ENCODE measurements at regions not wholly inside any gene's neighbourhood (a gene's known extent, or its start where the extent isn't known, plus 50 kb on each side); places are given as distances from the start of the nearest gene placed in this dataset.

DNA sequence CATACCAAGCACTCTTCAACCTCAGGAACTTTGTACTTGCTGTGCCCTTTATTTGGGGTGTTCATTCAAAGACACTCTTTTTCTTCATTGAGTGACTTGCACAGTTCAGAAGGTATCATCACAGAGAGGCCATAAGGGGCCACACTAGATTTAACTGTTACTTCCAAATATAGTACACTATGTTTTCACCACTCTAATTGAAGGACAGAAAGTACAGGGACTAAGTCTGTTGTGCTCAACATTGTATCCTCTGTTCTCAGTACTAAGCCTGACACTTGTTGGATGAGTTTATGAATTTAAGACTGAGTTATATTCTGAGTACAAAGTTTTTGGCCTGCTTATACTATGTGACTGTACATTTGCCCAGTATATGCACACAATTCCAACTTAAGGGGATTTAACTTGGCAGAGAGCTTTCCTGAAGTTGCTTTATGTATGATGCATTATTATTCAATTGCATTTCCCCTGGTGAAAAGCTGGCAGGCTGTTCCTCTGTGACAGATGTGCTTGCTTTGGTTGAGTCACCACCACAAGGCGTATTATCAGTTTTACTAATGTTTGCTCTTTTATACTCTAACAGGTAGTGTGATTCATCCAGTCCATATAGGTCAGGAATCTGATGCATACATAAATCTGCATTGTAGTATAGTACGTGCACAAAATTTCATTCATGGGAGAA is 714.8 kb downstream of the TLR4 start:
- DNase-seq (ENCODE audit: low read depth): no peak

DNA sequence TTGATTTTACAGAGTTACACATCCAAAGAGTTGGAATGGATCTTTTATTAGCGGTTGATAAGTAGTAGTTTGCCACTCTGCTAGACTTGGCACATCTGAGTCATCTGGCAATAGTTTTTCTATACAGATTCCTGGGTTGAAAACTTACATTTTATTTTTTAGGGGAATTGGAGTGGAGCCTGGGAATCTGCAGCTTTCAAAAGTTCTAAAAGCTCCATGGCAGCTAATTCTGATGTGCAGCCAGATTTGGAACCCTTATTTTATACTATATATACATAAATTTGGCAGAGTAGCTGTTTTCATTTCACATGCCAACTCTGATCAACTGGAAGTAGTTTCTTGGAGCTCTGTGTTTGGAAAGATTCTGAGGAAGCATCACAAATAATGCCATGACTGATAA is 715.5 kb downstream of the TLR4 start:
- no peak for DNase-seq (ENCODE audit: low read depth)

DNA sequence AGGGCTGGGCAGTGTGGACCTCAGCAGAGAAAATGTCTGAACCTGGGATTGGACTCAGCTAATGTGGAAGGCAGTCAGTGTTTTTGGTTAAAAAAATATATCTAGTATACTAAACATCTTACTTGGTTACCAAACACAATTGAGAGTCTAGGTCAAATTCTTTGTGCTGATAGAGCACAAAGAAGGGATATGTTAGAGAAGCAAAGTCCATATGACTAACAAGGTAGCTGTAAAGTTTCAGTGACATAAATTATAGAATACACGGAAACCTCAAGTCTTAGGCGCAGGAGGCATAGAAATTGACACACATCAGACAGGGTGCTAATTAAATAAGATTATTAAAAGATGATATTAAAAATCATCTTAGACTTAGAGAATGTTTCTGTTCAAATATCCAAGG is 718.3 kb downstream of the TLR4 start:
- DNase-seq (ENCODE audit: low read depth): no peak

DNA sequence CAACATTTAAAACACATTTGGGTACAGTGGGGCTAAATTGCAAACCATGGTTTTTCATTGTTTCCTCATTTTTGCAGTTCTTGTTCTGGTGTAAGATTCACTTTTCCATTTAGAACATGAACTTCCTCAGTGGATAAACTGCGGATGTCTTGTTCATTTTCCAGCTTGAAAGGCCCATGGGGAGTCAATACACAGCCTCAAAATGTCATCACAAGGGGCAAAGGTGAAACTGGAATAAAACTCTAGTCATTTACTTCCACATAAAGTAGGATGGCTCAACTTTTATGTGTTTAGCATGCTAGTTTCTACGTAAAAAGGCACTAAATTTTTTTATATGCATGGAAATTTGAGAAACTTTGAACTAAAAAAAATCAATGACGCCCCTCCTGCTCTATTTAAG is 718.8 kb downstream of the TLR4 start:
- no peak for DNase-seq (ENCODE audit: low read depth)

DNA sequence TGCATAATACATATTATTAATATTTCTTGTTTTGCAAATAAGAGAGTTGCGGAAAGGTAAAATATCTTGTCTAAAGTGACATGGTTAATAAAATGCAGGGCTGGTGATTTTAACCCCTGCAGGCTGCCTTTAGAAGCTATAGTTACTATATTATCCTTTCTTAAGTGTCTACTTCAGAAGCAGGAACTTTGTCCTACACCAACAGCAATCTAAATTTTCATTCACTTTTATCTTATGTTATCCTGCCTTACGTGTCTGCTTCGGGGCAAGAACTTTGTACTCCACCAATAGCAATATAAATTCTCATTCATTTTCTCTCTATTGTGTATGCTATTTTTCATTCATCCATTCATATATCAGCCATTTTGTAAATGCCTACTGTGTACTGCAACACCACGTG is 719.5 kb downstream of the TLR4 start:
- no peak for DNase-seq (ENCODE audit: low read depth)

DNA sequence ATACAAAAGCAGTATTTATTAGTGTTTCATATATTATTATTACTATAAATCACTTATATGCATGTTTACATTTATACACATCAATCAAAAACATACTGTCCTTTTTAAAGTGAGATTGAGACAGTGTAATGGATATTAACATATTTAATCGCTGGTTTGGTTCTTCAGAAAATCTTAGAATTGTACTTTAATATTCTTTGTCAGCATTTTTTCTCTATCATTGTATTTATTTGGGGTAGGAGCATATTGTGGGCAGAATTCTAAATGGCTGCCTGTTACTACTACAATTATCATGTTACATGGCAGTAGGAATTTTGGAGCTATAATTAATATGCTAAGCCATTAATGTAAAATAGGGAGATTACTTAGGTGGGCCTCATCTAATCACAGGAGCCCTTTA is 722.6 kb downstream of the TLR4 start:
- DNase-seq (ENCODE audit: low read depth): no peak

DNA sequence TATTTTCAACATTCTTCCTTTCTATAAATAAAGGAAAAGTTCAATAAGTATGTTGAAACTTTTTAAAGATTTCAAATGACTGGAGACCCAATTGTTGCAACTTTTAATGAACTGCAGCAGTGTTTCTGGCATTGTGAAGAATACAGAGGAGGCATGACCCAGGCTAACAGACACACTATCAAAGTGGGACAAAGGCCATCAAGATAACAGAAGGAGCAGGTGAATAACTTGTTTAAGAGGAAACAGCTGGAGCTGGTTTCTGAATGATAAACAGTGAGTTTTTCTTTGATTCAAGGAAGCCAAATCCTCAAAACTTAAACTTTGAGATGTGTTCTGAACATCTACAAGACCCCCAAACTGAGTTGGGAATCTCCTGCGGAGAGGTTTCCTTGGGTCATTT is 734.6 kb downstream of the TLR4 start:
- no peak for DNase-seq (ENCODE audit: low read depth)

DNA sequence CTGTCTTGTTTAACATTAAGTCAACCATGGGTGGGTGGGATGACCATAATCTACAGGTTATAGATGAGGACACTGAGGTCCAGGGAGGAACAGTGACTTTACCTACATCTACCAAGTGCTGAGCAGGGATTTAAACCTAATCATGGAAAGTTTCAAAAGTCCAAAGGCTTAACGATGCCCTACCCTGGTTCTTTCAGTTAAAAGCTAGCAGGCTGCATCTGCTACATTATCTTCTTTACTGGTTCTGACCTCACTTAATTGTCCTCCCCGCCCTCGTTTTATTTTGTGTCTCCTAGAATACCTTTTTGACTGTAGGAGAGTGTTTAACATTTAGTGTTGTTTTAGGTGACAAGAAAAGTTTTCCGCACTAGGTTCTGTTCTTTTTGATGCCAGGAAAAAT is 735.2 kb downstream of the TLR4 start:
- DNase-seq (ENCODE audit: low read depth): no peak

DNA sequence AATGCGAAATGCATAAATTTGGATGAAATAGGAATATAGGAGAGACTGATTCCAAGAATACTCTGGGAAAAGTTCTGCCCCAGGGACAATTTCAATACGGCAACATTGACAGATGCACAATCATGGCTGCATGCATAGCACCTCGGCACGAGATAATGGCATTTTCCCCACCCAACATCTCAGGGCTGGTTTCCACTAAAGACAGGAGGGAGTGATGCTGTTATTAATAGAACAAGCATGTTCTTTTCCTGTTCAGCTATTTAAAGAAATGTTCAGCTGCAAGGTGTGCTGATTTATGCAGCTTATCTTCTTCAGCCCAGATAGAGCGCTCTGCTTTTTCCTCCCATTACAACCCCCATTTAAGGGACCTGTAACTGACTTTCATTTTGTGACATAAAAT is 740.2 kb downstream of the TLR4 start:
- no peak for DNase-seq (ENCODE audit: low read depth)

DNA sequence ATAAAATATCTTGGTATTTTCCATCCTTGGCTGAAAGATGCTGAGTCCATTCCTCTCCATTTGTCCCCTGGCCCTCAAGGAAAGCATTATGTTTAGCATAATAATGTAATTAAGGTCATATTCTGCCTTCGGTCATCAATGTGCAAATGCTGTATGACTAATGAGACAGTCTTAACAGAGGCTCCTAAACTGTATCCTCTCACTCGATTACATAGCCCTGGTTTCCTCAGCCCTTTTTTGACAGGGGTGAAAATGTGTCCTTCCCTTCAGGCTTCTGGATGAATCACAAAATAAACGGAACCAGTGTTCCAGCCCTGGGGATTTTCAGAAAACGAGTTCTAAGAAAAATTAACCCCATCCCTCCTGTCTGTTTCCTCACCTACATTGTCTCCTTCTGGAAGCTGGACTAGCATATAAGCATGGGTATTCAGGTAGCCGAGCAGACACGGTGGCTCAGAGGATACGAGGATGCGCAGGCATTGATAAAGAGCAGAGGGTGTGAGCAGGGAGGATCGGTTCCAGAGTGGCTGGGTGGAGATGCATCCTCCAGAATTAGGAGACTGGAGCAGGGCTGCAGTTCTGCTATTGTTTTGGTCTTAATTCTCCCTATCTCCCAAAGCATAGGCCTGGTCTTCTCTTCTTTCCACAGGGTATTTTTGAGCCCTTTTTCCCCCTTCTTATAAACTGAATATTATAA is 742.9 kb downstream of the TLR4 start:
- no peak for DNase-seq (ENCODE audit: low read depth)

DNA sequence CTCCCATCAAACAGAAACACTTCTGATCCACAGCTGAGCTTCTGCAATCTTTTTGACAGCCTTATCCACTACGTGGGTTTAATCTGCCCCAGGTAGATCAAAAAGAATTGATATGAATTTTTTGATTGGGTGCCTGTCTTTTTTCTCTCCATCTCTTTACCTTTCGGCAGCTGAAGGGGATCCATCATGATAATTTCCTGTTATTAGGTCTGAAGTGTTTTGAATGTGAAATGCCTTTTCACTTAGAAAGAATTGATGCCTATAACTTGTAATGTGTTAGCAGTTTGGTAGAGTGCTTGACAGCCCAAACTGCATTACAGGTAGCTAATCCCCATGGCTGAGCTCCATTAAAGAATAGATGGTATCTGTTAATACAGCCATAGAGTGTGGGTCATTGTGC is 745.4 kb downstream of the TLR4 start:
- DNase-seq (ENCODE audit: low read depth): no peak

DNA sequence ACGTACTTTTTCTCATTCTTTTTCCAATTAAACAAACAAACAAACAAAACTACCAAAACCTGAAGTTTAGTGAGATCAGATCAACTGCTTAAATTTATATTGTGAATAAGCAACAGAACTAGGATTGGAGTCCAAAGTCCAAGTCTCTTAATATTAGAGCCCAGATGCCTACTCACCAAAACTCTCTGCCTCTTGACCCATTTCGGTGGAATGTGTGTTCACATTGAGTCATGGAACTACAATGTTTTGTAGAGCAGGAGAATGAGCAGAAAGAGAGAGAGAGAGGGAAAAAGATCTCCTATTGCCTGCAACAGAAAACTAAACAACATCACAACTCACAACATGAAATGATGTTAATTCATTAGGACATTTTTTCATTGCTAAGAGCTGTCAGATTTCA is 751.1 kb downstream of the TLR4 start:
- DNase-seq (ENCODE audit: low read depth): no peak

DNA sequence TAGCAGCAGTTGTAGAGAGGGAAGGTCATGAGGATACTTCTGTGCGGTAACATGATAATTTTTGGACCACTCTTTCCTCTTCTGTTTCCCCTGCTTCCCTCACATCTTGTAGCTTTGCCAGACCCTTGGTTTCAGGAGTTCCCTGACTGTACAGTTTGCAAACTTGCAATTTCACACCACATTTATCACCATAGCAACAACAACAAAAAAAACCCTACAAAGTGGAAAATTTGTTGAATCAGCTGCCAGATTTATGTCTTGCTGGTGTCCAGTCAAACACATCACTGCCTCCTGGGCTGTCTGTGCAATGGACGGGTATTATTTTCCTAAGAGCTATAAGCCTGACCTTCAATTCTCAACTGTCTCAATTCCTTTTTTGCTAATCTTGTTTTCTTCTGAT is 751.6 kb downstream of the TLR4 start:
- DNase-seq (ENCODE audit: low read depth): no peak

DNA sequence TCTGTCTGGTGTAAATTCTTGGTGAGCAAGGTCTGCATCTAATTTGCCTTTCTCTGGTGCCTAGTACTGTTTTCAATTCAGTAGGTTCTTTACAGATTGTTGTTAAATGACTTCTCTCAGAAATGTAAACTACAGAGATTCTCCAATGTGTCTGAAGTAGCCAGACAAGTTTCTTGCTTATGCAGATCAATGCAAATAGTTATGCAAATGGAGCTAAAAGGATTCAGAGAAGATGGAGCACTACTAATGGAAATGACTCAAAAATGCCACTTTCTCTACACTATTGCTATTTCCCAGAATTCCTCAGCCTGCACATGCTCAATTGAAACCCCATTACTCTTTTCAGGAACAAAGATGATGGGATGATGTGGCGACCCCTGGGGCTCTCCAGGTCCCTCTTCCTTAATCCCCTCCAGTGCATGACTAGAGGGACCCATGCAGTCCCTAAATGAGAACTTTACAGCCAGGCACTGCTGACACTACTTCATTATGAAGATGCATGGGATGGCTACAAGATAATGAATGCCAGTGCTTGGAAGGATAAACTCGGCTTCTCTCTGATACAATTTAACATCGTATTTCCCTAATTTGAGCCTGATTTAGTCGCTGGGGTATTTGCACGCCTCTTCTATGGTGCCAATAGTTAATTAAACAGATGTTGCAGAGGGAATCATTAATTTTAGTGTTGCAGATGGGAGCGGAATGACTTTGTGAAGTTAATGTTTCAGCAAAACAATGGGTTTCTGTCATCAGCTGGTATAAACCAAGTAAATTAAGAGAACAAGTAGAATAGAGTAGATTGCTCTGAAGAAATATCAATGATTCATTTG is 753.2 kb downstream of the TLR4 start:
- no peak for DNase-seq (ENCODE audit: low read depth)

DNA sequence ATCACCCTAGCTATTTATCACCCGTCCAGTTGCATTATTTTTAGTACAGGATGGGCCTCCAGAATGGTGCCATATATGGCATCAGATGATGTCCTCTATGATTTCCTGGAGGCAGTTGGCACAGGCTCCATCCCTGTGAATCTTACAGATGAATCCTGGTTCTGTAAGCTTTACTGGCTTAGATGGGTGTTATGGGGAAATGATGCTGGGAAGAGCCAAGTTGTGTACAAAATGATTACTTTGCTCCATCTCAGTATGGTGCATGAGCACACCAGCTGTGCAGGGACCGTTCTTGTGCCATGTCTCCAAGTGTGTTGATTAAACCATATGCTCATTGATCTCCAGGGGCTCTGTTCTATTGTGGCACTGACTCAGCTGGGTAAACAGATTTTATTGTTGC is 755.7 kb downstream of the TLR4 start:
- no peak for DNase-seq (ENCODE audit: low read depth)

DNA sequence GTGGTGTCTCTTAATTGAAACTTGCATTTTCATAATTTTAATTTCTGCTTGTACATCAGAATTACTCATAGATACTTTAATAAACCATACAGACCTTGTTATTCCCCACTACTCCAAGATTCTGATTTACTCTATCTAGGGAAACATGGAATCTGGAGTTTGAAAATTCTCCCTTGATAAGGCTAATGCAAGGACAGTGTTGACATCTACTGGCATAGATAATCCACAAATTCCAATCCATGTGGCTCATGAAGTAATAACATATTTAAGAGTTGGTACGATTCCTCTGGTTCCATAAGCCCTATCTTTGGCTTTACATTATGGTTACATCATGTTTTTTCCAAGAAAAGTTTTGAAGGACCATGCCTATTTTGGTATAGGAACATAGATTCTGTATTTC is 759.2 kb downstream of the TLR4 start:
- no peak for DNase-seq (ENCODE audit: low read depth)

DNA sequence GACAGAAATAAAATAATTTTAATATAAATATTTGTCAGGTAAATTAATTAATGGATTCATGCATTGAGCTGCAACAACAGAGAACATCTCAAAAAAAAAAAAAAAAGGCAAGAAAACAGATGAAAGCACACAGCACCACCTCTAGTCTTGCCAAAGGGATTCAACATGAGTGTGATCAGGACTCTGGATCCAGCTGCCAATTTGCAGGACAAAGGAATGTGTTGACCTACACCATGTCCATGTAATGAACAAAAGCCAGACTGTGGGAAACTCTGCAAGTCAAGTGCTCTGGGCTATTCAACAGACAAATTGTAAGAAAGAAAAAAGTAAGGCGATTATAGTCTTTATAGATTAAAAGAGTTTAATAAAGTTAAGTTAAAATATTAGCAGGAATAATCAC is 769.3 kb downstream of the TLR4 start:
- no peak for DNase-seq (ENCODE audit: low read depth)

DNA sequence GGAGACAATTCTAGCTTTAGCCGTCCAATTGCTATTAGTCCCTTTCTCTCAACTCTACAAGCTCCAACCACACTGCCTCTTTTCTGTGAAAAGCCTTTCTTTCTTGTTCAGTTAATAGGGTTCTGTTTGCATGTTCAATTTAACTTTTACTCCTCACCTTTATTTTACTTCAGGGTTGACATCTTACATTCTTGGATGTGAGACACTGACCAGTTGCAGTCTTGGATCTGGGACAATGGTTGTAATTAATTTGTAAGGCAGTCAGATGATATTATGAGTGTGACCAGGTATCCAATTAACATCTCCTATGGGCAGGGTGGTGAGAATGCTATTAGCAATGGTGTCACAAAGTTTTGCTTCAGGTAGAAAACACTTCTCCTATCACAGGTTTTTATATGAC is 774.5 kb downstream of the TLR4 start:
- no peak for DNase-seq (ENCODE audit: low read depth)

DNA sequence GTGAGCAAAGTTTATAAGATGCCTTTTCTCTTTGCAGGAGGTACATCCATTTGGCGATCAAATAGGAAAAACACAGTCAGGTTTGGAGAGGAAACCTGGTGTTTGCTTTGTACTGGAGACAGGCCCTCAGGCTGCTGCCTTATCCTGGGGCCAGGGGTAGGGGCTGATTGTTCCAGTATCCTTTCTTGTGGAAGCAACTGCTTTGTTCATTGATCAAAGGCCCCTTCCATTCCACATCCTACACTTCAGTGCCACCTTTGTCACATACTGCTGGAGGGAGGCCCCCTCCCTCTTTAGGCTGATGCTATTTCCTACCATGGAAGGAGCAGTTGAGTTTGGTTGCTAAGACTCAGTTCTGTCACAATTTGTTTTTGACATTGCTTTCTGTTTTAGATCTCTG is 778.1 kb downstream of the TLR4 start:
- DNase-seq (ENCODE audit: low read depth): no peak

DNA sequence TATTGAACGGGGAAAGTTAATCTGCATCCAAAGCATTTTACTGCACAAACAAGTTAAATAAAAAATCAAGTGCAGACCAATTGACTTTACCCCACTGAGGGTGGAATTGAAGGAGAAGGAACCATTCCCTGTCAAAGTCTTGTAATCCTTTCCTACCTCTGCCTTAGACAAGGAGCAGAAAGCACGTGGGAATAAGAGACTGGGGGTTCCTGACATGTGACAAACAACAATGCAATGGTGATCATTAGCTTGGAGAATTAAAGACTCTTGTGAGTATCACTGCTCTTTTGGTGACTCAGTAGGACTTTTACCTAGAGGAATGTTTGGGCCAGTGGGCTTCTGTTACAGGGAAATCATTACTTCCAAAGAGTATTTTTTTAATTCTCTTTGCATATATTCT is 779.5 kb downstream of the TLR4 start:
- DNase-seq (ENCODE audit: low read depth): no peak

DNA sequence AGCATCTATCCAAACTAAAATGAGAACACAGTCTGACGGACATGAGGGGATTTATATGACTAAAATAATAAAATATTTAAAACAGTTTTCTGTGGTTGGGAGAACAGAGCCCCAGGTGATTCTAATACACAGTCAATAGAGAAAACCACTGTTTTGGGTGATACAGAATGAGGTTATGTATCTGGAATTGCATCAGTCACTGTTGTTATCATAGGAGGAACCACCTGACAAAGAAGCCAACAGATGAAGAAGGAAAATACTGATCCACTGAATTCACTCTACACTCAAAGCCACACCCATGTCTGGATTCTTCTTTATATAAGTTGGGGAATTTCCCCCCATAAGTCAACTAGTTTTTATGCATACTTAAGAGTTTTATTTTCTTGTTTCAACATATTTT is 799.0 kb downstream of the TLR4 start:
- DNase-seq (ENCODE audit: low read depth): no peak

DNA sequence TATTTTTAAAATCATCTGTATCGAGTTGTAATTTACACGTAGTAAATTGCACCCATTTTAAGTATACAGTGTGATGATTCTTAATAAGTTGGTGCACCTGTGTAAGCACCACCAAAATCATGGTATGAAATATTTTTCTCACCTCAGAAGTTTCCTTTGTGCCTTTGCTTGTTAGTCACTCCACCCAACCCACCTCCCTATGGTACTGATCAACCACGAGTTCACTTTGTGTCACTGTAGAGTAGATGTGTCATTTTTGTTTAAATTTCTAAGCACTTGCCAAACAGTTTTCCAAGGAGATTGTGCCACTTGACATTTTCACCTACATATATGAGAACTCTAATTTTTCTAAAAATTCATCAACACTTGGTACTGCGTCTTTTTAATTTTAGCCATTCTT is 806.5 kb downstream of the TLR4 start:
- no peak for DNase-seq (ENCODE audit: low read depth)

DNA sequence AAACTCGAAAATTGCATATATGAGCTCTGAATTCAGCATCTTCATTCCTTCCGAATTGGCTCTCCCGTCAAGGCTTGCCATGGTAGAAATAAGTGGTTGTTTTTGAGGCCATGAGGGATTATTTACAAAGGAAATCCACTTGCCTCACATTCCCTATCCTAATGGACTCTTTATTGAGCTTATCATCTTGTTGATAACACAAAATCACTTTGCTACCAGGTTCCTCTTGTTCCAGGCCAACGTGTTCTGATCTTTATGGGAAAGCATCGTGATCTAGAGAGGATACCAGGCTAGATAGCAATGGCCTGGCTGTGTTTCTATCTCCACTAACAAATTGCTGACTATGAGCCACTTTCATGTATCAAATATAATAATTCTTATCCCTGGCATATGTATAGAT is 811.7 kb downstream of the TLR4 start:
- no peak for DNase-seq (ENCODE audit: low read depth)

Data from GM04503 (cell line).